TTC549 (cell line): ENCODE measurements at regions not wholly inside any gene's neighbourhood (a gene's known extent, or its start where the extent isn't known, plus 50 kb on each side); places are given as distances from the start of the nearest gene placed in this dataset.
"Not testable (repeated sequence)": the region's sequence is repeated elsewhere in the genome, so short reads cannot be mapped to it uniquely, and the experiment has no call there.

Experiments
- FAIRE-seq: peaks from 2 replicates; lab custom pipeline; 2012; peaks lifted over from hg19 to GRCh38; lab: Jason Lieb, UNC

DNA sequence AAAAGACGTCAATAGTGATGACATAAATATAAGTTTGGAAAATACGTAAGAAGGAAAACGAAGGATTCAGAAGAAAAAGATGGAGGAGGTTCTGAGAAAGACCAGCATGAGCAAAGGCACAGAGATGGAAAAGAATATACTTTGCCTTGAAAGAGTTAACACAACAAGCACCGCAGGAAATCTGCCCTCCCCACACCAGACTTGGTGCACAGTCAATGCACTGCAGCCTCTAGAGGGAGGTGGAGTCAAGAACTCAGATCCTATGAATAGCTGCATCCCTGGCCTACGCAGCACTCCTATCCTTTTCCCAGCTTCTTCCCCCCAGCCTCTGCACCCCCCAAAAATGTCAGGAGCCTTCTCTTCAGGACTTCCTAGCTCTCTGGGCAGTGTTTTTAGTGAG is 1370.6 kb upstream of the LRRTM3 start:
- FAIRE-seq: no peak

DNA sequence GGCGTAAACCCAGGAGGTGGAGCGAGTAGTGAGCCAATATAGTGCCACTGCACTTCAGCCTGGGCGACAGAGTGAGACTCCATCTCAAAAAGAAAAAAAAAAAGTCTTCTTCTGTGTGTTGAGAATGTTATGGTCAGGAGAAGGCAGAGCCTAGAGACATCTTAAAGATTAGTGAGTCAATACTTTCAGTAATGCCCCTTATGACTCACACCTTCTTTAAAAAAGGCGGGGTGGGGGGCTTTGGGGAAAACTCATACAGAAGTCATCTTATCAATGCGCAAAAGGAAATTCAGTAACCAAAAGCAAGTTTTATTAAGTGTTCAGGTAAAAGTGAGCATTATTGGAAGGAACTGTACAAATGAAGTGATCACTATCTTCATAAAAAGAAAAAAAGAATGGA is 1369.8 kb upstream of the LRRTM3 start:
- no peak for FAIRE-seq

- no peak for FAIRE-seq
Observed at GRCh38 chr10:65559369-65559768, 1366.5 kb upstream of the LRRTM3 start.

DNA sequence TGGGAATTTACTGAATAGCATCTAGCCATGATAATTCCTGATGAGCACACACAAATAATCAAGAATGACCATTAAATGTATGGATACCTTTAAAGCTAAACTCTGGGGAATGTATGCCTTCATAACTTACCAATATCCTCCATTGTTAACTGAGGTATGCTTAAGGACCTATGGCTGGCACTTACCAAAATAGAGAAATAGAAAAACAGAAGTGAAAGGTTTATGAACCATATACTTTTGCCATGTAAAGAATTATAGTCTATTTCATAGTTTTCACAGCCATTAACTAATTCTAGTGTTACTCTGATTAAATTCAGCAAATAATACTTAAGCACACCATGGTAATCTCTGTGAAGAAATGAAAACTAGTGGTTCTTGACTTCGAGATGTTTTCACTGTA is 1360.6 kb upstream of the LRRTM3 start:
- FAIRE-seq: no peak

- FAIRE-seq: no peak
Observed at GRCh38 chr10:65566906-65567305, 1358.9 kb upstream of the LRRTM3 start.

DNA sequence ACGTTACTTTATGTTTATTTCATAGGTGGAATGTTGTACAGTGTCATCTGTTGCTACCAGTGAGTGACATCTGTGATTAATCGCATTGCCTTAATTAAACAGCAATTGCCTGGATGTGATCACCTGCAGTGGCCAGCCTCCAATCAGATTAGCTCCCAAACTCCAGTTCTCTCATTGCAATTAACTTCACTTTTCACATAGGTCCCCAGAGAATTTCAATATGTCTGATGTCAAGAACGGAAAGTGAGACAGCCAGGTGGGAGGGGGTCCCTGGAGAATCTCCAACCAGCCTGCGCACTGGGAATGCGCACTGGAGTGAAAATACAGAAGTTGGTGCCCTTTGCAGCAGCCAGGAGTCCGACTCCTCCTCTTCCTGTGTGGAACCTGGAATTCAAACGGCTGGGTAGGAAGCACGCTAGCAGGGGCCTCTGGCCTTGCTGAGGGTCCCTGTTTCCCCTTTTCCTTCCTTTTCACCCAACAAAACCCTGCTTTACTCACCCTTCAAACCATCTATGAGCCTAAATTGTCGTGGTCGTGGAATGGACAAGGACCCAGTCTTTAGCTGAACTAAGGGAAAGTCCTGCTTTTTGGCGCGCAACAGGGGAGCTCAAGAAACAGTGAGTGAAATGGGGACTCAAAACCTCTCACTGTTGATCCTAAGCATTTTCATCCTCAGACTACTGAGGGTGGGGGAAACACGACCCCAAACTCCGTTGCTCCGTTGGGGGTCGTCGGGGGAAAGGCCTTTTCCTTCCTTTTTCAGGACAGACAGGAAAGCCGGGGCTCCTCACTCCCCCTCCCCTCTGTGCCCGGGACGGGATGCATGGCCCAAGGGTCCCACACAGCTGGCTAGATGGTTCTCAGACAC is 1355.5 kb upstream of the LRRTM3 start:
- no peak for FAIRE-seq

GRCh38 chr10:65571011-65571570 is 1354.7 kb upstream of the LRRTM3 start:
- FAIRE-seq: no peak

GRCh38 chr10:65581426-65582026 is 1344.3 kb upstream of the LRRTM3 start:
- FAIRE-seq: no peak

- FAIRE-seq: no peak
Observed at GRCh38 chr10:65602182-65602865, 1323.5 kb upstream of the LRRTM3 start.

DNA sequence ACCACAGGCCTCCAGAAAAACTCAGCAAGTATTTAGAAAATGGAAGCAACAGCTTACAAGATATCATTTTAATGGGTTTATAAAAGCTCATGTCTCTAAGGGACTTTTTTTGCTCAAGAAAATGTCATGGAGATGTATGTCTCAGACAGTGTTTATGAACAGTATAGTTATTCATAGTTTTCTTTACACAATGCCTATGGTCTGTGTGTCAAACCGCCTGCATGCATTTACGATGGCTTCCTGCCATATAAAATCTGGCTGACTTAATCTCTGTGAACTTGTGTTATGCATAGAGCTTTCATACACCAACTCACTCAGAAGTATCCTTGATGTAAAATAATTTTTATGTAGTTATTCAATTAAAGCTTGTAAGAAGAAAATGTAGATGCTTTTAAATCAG is 1314.2 kb upstream of the LRRTM3 start:
- FAIRE-seq: no peak

DNA sequence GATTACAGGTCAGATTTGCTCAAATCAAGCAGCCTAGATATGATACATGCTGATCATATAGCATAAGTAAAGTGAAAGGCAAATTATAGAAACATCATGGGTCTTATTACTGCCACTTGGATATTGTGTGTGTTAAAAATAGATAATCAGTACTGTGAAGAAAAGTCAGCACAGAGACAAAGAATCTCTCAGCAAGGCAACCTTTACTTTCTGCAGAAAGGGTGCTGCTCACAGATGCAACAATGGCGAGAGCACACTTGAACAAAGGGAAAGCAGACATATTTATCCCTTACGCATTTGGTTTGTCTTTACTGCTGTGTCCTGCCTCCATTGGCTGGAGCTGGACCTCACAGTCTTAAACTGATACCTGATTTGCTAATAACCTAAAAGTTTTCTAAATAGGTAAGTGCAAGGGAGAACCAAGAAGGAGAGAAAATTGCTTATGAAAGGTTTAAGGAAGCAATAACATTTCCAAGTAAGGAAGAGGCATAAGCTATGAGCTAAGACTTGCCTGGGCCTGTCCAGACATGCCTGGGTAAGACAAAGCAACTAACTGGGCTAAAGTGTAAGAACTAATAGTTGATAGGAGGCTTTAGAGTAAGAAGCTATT is 1310.8 kb upstream of the LRRTM3 start:
- FAIRE-seq: no peak

DNA sequence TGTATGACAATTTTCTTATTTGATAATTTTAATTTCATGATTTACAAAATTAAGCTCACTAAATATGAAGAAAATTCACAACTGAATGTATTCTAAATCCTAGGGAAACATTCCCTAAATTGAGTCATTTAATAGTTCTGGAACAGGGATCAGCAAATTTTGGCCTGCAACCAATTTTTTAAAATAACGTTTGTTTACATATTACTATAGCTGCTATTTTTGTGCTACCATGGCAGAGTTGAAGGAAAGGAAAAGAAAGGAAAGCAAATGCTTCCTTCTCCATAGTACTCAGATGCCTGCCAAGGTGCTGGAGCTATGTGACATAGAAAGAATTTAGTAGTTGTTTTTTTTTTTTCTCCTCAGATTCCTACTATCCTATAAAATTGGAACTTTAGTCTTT is 1307.7 kb upstream of the LRRTM3 start:
- no peak for FAIRE-seq

DNA sequence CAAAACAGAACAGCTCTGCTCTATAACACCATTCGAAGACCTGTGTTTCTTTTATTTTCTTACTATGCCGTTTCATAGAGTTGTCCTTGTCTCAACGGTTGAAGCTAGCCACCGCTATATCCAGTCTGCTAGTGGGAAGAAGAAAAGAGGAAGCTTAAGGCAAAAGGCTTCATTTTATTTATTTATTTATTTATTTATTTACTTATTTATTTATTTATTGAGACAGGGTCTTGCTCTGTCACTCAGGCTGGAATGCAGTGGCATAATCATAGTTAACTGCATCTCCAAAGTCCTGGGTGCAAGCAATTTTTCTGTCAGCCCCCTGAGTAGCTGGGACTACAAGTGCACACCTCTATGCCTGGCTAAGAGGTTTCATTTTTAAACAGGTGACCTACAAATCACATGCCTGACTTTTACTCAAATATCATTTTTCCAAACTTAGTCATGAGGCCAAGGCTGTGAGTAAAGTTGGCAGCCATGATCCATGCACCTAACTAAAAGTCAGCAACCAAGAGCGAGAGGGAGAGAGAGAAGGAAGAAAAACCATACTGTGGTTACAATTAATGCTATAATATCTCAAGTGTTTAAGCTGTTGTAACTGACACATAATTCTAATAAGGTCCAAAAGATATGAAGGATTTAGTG is 1305.3 kb upstream of the LRRTM3 start:
- no peak for FAIRE-seq

DNA sequence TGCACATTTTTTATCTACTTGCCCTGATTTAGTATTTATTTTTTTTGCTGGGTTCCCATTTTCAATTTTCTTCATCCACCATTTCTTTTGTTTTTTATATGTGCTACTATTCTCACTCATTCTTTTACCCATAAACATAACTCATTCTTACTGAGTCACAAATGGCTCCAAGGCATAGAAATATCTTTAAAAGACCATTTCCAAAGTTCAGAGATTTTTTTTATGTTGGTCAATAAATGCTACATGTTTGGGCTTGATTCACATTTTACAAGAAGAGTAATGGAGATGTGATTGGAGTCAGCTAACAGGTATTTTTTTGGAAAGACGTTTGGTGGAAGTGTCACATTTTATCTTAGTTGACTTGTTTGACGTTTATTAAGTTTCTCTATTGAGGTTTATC is 1303.2 kb upstream of the LRRTM3 start:
- no peak for FAIRE-seq

DNA sequence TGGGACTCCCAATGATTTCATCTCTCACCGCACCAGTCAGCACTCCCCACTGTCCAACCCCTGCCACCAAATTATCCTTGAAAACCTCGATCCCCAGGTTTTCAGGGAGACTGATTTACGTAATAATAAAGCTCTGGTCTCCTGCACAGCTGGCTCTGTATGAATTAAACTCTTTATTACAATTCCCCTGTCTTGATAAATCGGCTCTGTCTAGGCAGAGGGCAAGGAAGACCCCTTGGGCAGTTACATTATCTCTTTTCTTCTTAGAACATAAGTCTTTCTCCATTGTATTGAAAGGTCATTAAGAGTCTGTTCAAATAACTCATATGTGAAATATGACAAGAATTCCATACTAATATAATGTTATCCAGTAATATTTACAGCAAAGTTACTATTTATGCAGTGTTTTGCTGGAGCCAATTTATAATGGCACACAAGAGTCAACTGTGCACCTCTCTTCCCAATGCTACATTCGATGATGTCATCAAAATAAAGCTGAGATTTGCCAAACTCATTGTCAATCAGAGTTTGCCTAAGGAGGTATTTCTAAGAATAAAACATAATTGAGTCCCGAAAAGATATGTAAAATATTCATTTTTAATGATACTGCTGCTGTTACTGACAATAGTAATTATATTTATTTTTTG is 1297.2 kb upstream of the LRRTM3 start:
- FAIRE-seq: no peak

DNA sequence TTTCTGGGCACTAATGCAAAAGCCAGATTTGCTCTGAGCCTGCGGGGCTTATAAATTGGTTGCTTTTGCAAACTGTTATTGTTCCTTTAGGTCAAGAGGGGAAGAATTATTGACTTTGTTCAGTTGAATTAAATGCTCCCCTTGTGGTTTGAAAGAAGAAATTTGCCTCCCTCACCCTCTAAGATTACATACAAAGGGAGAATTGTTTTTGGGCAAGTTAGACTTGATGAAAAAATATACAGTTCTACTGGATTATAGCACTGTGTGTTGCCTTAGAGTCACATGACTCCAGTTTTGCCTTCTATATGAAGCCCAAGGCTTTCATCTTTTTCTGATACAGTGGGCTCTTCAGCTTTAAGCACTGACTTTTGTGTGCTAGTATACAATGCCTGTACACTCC is 1265.8 kb upstream of the LRRTM3 start:
- no peak for FAIRE-seq

- FAIRE-seq: no peak
Observed at GRCh38 chr10:65670087-65670486, 1255.7 kb upstream of the LRRTM3 start.

DNA sequence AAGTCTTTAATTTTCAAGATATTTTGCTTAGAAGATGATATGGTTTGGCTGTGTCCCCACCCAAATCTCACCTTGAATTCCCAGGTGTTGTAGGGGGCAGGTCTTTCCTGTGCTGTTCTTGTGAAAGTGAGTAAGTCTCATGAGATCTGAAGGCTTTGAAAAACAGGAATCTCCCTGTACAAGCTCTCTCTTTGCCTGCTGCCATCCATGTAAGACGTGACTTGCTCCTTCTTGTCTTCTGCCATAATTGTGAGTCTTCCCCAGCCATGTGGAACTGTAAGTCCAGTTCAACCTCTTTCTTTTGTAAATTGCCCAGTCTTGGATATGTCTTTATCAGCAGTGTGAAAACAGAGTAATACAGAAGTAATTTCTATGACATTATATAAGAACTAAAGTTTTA is 1255.2 kb upstream of the LRRTM3 start:
- FAIRE-seq: not testable (repeated sequence)

DNA sequence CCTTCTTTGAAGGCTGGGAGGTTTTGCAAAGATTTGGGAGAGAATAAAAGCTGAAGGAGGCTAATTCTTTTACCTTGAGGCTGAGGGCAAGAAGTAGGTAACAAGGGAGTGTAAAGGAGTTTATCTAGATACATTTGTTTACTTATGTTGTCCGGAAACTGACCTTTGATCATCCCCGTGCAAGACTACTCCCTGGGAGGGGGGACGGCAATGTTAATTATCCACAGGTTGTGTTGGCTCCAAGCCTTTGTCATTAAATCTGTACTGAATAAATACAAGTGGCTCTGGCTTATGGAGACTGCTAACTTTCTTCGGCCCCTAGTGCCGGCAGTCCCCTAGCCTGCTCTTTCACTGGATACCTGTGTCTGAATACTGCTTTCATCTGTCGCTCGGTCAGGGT is 1250.6 kb upstream of the LRRTM3 start:
- FAIRE-seq: no peak

- FAIRE-seq: no peak
Observed at GRCh38 chr10:65684896-65685295, 1240.9 kb upstream of the LRRTM3 start.

DNA sequence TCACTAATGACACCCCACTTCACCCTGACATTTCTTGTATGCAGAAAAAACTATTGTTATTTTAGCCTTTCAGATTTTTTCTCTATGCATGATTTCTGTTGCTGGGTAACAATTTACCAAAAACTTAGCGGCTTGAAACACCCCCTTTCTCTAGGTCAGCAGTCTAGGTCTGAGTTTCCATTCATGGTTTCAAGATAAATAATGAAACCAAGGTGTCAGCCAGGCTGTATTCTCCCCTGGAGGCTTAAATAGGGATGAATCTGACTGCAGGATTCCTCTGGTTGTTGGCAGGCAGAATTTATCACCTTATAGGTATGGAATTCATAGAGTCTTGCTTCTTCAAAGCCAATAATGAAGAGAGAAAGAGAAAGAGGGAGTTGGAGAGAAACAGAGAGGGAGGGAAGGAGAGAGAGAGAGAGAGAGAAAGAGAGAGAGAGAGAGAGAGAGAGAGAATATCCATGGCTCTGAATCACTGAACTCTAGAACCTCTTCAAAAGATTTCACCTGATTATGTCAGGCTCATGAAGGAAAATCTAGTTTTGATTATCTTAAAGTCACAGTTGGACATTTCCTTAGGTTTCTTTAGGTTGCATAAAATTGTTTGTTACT is 1224.6 kb upstream of the LRRTM3 start:
- no peak for FAIRE-seq
